Hepatocyte (in vitro differentiated cells): ENCODE measurements at regions not wholly inside any gene's neighbourhood (a gene's known extent, or its start where the extent isn't known, plus 50 kb on each side); places are given as distances from the start of the nearest gene placed in this dataset.

Experiments
- CTCF ChIP-seq: fragments of 200-600 bp; sonication (generic); IDR thresholded peaks from 2 replicates; pipeline ENCODE4 v1.5.1; 2016; ENCODE audit warnings: antibody characterized with exemption, mild to moderate bottlenecking; ENCODE audit not compliant: poor library complexity
- EZH2 ChIP-seq: fragments of 200-600 bp; sonication (generic); IDR thresholded peaks from 2 replicates; pipeline ENCODE4 v1.6.1; 2016; ENCODE audit warnings: antibody characterized with exemption, mild to moderate bottlenecking, borderline replicate concordance
- EZH2phosphoT487 ChIP-seq: fragments of 200-600 bp; sonication (generic); IDR thresholded peaks from one replicate; pipeline ENCODE4 v1.6.1; 2018; ENCODE audit warnings: antibody characterized with exemption, mild to moderate bottlenecking, low read depth, moderate library complexity; ENCODE audit not compliant: unreplicated experiment, severe bottlenecking

GRCh38 chr6:99801805-99802204, 192.2 kb downstream of the MCHR2 start:
- TF ChIP-seq EZH2 (no peak), CTCF (no peak), EZH2phosphoT487 (no peak)
